ENCODE measurements at regions not wholly inside any gene's neighbourhood (a gene's known extent, or its start where the extent isn't known, plus 50 kb on each side); places are given as distances from the start of the nearest gene placed in this dataset.

DNA sequence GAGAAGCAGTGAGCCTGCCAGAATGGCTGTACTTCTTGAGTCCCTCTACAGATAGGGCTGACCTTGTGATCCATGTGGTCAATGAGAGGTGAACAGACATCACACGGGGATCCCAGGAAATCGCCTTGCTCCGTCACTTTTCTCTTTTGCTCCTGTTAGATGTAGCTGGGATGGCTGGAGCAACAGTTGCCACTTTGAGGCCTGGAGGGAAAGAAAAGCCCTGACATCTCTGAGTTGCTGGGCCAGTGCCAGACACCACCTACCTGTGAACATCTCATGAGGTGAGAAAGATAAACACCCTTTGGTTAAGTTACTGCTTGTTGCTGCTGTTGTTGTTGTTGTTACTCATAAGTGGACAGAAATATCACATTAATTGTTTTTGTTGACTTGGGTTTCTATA is 840.3 kb downstream of the TBC1D22A start:
- Histone ChIP-seq H3K27ac (no peak overlapping the region), H3K36me3 (no peaks in the 10 kb centered on the region), H3K27me3 (no peaks in the 10 kb centered on the region), H3K4me3 (no peak overlapping the region), H3K9me3 (replicated peaks in 1 of 11) (peaks cover 5 to 14% (median 11%) of the 10 kb centered on the region in 11 experiments; a peak in 16 of 22 replicates), H4K20me1 (no peaks in the 10 kb centered on the region; a peak in 1 of 22 replicates), H3K4me2 (no peak overlapping the region), H3K4me1 (no peaks in the 10 kb centered on the region), H3K9ac (no peak overlapping the region)
- TF ChIP-seq Cebpa-rat (IDR thresholded peaks at IDR 0.05) = no peak

DNA sequence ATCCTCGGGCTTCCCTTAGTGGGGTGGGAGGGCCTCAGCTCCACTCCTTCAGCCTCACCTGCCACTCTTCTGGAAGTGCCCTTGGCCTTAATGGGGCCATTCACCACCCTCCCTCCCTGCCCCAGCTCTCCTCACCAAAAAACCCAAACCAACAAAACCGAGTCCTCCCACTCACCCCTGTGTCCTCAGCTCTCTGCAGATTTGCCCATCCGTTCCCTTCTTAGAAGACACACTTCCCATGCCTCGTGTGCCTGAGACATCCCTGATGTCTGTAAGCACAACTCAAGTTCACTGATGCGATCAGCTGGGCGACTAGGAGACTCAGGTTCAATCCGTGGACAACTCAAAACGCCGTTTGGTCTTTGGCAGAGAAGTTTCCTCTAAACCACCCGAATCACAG is 839.2 kb downstream of the TBC1D22A start:
- peaks cover 5 to 14% (median 11%) of the 10 kb centered on the region in 11 experiments; a peak in 16 of 22 replicates for H3K9me3 ChIP-seq (replicated peaks in 1 of 11)
- H3K27me3 ChIP-seq = no peaks in the 10 kb centered on the region
- no peaks in the 10 kb centered on the region for H3K4me1 ChIP-seq
- H3K27ac ChIP-seq = no peak overlapping the region
- H3K36me3 ChIP-seq = no peaks in the 10 kb centered on the region
- H3K4me3 ChIP-seq = no peak overlapping the region
- no peak overlapping the region for H3K4me2 ChIP-seq
- TF ChIP-seq Cebpa-rat (IDR thresholded peaks at IDR 0.05) = no peak
- H4K20me1 ChIP-seq = no peaks in the 10 kb centered on the region; a peak in 1 of 22 replicates
- no peak overlapping the region for H3K9ac ChIP-seq

DNA sequence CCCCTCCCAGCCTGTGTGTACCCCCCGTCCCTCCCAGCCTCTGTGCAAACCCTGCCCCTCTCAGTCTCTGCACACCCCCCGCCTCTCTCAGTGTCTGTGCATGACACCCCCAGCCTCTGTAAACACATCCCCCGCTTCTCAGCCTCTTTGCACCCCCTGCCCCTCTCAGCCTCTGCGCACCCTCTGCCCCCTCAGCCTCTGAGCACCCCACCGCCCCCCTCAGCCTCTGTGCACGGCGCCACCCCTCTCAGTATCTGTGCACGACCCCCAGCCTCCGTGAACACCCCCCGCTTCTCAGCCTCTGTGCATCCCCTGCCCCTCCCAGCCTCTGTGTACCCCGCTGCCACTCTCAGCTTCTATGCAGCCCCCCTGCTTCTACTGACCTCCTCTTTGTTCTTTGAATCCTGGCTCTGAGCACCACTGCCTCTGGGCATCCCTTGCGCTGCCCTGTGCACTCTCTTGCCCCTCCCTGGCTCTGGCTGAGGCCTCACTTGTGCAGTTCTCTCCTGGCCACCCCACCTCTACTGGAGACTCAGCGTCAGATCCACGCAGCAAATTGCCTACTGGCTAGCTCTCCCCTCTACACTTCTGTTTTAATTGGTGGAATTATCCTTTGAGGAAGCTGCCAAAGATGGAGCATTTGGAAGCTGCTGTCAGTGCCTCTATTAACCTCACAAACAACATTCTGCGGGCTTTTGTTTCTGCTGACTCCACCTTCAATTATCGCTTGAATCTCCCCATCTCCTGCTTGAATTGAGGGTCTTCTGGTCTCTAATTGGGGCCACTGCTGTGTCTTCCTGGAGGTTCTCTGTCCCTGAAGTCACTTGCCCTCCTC is 838.6 kb downstream of the TBC1D22A start:
- H3K4me3 ChIP-seq = no peak overlapping the region
- H3K27ac ChIP-seq = no peak overlapping the region
- H3K27me3 ChIP-seq = no peaks in the 10 kb centered on the region
- no peaks in the 10 kb centered on the region; a peak in 1 of 22 replicates for H4K20me1 ChIP-seq
- no peak overlapping the region for H3K4me2 ChIP-seq
- H3K4me1 ChIP-seq = no peaks in the 10 kb centered on the region
- no peak for TF ChIP-seq Cebpa-rat (IDR thresholded peaks at IDR 0.05)
- peaks cover 5 to 14% (median 11%) of the 10 kb centered on the region in 11 experiments; a peak in 16 of 22 replicates for H3K9me3 ChIP-seq (replicated peaks in 1 of 11)
- no peaks in the 10 kb centered on the region for H3K36me3 ChIP-seq
- H3K9ac ChIP-seq = no peak overlapping the region

DNA sequence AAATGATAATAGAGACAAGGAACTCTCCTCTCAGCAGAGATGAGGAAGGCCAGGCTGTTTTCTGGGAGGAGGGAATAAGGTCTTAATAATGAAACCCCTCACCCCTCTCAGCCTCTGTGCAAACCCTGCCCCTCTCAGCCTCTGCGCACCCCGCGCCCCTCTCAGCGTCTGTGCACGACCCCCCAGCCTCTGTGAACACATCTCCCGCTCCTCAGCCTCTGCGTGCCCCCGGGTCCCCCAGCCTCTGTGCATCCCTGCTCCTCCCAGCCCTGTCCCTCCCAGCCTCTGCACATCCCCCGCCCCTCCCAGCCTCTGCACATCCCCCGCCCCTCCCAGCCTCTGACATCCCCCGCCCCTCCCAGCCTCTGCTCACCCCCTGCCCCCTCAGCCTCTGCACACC is 837.8 kb downstream of the TBC1D22A start:
- Histone ChIP-seq H3K4me2 (no peak overlapping the region), H3K4me1 (no peaks in the 10 kb centered on the region), H3K36me3 (no peaks in the 10 kb centered on the region), H4K20me1 (no peaks in the 10 kb centered on the region), H3K4me3 (no peak overlapping the region), H3K9me3 (replicated peaks in 1 of 11) (peaks cover 5 to 14% (median 11%) of the 10 kb centered on the region in 11 experiments; a peak in 16 of 22 replicates), H3K27me3 (no peaks in the 10 kb centered on the region), H3K27ac (no peak overlapping the region), H3K9ac (no peak overlapping the region)
- TF ChIP-seq Cebpa-rat (IDR thresholded peaks at IDR 0.05) = no peak

DNA sequence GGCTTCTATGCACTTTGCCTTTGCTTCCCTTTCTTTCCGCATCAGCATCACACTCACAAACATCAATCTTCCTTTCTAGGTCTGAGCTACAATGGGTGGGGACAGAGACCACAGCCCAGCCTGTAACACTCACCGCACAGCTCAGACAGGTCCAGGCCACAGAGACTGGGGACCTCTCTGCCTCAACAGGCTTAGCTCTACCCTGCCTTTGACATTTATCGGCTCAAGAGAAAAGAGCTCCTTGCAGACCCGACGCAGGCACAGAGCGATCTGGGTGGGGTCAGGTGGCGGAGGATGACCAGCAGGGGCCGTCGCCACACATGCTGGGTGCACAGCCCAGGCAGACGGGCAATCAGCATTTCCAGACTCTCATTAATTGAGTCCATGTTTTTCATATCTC is 837.3 kb downstream of the TBC1D22A start:
- Histone ChIP-seq H3K9me3 (replicated peaks in 1 of 11) (peaks cover 5 to 14% (median 11%) of the 10 kb centered on the region in 11 experiments; a peak in 16 of 22 replicates), H3K27ac (no peak overlapping the region), H3K27me3 (no peaks in the 10 kb centered on the region), H3K4me2 (no peak overlapping the region), H3K4me3 (no peak overlapping the region), H3K36me3 (no peaks in the 10 kb centered on the region), H4K20me1 (no peaks in the 10 kb centered on the region), H3K4me1 (no peaks in the 10 kb centered on the region), H3K9ac (no peak overlapping the region)
- no peak for TF ChIP-seq Cebpa-rat (IDR thresholded peaks at IDR 0.05)

DNA sequence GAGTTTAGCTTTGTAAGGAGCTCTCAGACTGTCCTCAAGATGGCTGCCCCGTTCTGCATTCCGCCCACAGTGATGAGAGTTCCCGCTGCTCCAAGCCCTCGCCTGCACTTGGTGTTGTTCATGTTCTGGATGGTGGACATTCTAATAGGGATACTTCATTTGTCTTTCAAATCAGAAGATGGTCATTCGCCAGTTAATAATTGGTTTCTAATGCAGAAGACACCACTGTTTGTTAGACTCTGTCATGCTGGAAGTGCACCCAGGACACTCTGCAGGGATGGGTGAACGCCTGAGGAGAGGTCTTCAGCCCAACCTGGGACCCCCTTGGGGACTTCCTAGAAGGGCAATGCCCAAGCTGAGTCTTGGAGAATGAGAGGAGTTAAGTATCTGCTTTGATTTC is 836.4 kb downstream of the TBC1D22A start:
- Histone ChIP-seq H3K9me3 (replicated peaks in 1 of 11) (peaks cover 5 to 14% (median 11%) of the 10 kb centered on the region in 11 experiments; a peak in 16 of 22 replicates), H3K27me3 (no peaks in the 10 kb centered on the region), H3K9ac (no peak overlapping the region)

DNA sequence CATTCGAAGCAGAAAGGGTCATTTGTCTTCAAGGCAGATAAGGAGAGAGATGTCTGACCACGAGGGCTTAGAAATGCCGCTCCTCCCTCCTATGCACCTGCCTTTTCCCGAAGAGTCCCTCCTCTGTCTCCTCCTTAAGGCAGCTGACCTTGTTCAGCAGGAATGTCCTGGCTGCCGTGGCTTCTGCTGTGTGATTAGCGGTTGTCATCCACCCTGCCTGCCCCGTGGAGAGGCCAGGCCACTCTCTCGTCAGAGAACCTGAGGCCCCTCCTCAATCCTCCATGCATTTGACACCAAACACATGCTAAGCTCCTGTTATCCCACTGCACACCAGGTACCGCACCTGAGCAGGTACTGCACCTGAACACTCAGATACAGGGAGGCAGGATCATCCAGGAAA is 834.6 kb downstream of the TBC1D22A start:
- no peaks in the 10 kb centered on the region for H3K27me3 ChIP-seq
- no peak overlapping the region for H3K4me3 ChIP-seq
- no peak overlapping the region for H3K4me2 ChIP-seq
- H3K9me3 ChIP-seq (replicated peaks in 1 of 11) = no peaks in the 10 kb centered on the region
- H3K27ac ChIP-seq = no peak overlapping the region
- no peak overlapping the region for H3K9ac ChIP-seq
- no peak for TF ChIP-seq Cebpa-rat (IDR thresholded peaks at IDR 0.05)
- H4K20me1 ChIP-seq = no peaks in the 10 kb centered on the region
- no peaks in the 10 kb centered on the region for H3K4me1 ChIP-seq
- no peaks in the 10 kb centered on the region for H3K36me3 ChIP-seq

More for the DNA sequence above, 836.4 kb downstream of the TBC1D22A start:
- Histone ChIP-seq H3K4me2 (no peak overlapping the region), H3K4me1 (no peaks in the 10 kb centered on the region), H3K4me3 (no peak overlapping the region), H4K20me1 (no peaks in the 10 kb centered on the region), H3K36me3 (no peaks in the 10 kb centered on the region), H3K27ac (no peak overlapping the region)
- no peak for TF ChIP-seq Cebpa-rat (IDR thresholded peaks at IDR 0.05)

DNA sequence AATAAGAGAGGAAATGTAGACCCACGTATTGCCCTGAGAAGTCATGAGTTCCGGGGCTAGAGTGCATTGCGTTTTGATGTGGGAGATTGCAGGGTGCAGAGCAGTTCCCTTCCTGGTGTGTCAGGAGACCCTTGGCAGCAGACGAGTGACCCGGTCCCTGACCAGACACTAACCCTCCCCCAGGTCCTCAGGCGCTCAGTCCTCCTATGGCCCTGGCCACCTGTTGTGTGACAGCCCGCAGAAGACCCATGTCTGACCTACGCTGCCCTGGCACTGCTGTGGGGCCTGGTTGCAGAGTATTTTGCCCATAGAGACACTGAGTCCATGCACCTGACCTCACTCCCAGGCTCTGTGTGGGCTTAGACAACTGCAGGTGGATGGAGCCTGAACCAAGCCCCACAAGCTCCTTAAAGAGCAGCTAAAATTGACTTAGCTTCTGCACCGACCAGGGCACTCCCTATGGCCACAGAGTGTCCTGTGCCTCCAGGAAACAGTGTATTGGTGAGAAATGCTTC is 833.8 kb downstream of the TBC1D22A start:
- H3K9ac ChIP-seq = no peak overlapping the region
- H3K36me3 ChIP-seq = no peaks in the 10 kb centered on the region
- H3K27ac ChIP-seq = no peak overlapping the region
- no peak overlapping the region for H3K4me3 ChIP-seq
- H3K9me3 ChIP-seq (replicated peaks in 1 of 11) = no peaks in the 10 kb centered on the region
- H3K27me3 ChIP-seq = no peaks in the 10 kb centered on the region
- no peak overlapping the region for H3K4me2 ChIP-seq
- no peak for TF ChIP-seq Cebpa-rat (IDR thresholded peaks at IDR 0.05)
- H4K20me1 ChIP-seq = no peaks in the 10 kb centered on the region
- H3K4me1 ChIP-seq = no peaks in the 10 kb centered on the region

DNA sequence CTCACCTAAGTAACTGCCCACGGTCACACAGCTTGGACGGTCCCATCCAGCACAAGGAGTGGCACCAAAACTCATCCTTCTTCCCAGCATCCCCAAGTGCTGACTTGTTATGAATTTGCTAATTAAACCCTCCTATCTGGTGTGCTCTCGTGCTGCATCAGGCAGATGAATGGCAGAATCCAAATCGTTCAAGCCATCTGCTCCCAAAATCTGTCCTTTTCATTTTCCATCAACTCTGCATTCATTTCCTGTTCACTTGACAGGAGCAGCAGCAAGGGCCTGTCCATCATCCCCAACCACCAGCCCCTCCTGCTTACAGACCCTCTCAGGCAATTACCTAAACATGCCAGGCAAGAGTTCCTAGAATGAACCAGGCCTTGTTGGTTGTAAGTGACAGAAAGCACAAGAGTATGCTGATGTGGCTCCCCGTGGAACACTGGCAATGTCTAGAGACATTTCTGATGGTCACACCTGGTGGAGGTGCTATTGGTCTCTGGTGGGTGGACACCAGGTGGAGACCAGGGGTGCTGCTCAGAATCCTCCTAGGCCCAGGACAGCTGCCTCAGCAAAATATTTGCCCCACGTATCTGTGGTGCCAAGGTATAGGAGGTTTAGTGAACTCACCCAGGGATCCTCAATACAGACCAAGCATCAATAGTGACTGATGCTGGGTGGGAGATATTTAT is 832.5 kb downstream of the TBC1D22A start:
- Histone ChIP-seq H3K9me3 (replicated peaks in 1 of 11) (no peaks in the 10 kb centered on the region), H3K9ac (no peak overlapping the region), H4K20me1 (no peaks in the 10 kb centered on the region), H3K4me3 (no peak overlapping the region), H3K27me3 (no peaks in the 10 kb centered on the region), H3K4me1 (no peaks in the 10 kb centered on the region), H3K4me2 (no peak overlapping the region), H3K36me3 (no peaks in the 10 kb centered on the region), H3K27ac (no peak overlapping the region)
- no peak for TF ChIP-seq Cebpa-rat (IDR thresholded peaks at IDR 0.05)
